ENCODE measurements at regions not wholly inside any gene's neighbourhood (a gene's known extent, or its start where the extent isn't known, plus 50 kb on each side); places are given as distances from the start of the nearest gene placed in this dataset.

- Mint-ChIP-seq H3K9me3 (ENCODE audit: low read depth, unreplicated experiment) (no peaks in the 10 kb centered on the region), H3K27ac (ENCODE audit: unreplicated experiment) (no peak overlapping the region), H3K27me3 (ENCODE audit: unreplicated experiment) (peaks cover 93% of the 10 kb centered on the region), H3K4me1 (ENCODE audit: low read depth, unreplicated experiment) (no peaks in the 10 kb centered on the region), H3K36me3 (ENCODE audit: insufficient read depth, unreplicated experiment) (no peaks in the 10 kb centered on the region), H3K4me3 (ENCODE audit: low read depth, unreplicated experiment) (no peak overlapping the region)
- TF ChIP-seq CTCF (IDR thresholded peaks at IDR 0.05; ENCODE audit: unreplicated experiment) = no peak
- no peak for DNase-seq
- intact Hi-C loops (cut with micrococcal nuclease; ENCODE audit: unreplicated experiment) = no loop called here
- no TSS peak for BruUV-seq (replicated peaks)
- CTCF ChIA-PET = no interaction called here
Observed at GRCh38 chr1:36599828-36600227, 117.1 kb upstream of the CSF3R start.

GRCh38 chr1:36597514-36597913 lies 114.8 kb upstream of the CSF3R start:
- no peak for DNase-seq
- CTCF ChIA-PET = no interaction called here
- Mint-ChIP-seq H3K9me3 (ENCODE audit: low read depth, unreplicated experiment) (no peaks in the 10 kb centered on the region), H3K4me3 (ENCODE audit: low read depth, unreplicated experiment) (no peak overlapping the region), H3K27ac (ENCODE audit: unreplicated experiment) (no peak overlapping the region), H3K4me1 (ENCODE audit: low read depth, unreplicated experiment) (no peaks in the 10 kb centered on the region), H3K36me3 (ENCODE audit: insufficient read depth, unreplicated experiment) (no peaks in the 10 kb centered on the region), H3K27me3 (ENCODE audit: unreplicated experiment) (peaks cover 100% of the 10 kb centered on the region)
- intact Hi-C loops (cut with micrococcal nuclease; ENCODE audit: unreplicated experiment) = no loop called here
- TF ChIP-seq CTCF (IDR thresholded peaks at IDR 0.05; ENCODE audit: unreplicated experiment) = no peak
- BruUV-seq (replicated peaks) = no TSS peak

- CTCF ChIA-PET = no interaction called here
- Mint-ChIP-seq H3K9me3 (ENCODE audit: low read depth, unreplicated experiment) (no peaks in the 10 kb centered on the region), H3K27ac (ENCODE audit: unreplicated experiment) (no peak overlapping the region), H3K4me3 (ENCODE audit: low read depth, unreplicated experiment) (no peak overlapping the region), H3K36me3 (ENCODE audit: insufficient read depth, unreplicated experiment) (no peaks in the 10 kb centered on the region), H3K27me3 (ENCODE audit: unreplicated experiment) (peaks cover 100% of the 10 kb centered on the region), H3K4me1 (ENCODE audit: low read depth, unreplicated experiment) (no peaks in the 10 kb centered on the region)
- intact Hi-C loops (cut with micrococcal nuclease; ENCODE audit: unreplicated experiment) = no loop called here
- BruUV-seq (replicated peaks) = no TSS peak
- TF ChIP-seq CTCF (IDR thresholded peaks at IDR 0.05; ENCODE audit: unreplicated experiment) = no peak
- DNase-seq = no peak
Observed at GRCh38 chr1:36595921-36596320, 113.2 kb upstream of the CSF3R start.

- Mint-ChIP-seq H3K27ac (ENCODE audit: unreplicated experiment) (no peak overlapping the region), H3K4me3 (ENCODE audit: low read depth, unreplicated experiment) (no peak overlapping the region), H3K27me3 (ENCODE audit: unreplicated experiment) (peaks cover 100% of the 10 kb centered on the region), H3K9me3 (ENCODE audit: low read depth, unreplicated experiment) (no peaks in the 10 kb centered on the region), H3K4me1 (ENCODE audit: low read depth, unreplicated experiment) (no peaks in the 10 kb centered on the region), H3K36me3 (ENCODE audit: insufficient read depth, unreplicated experiment) (no peaks in the 10 kb centered on the region)
- TF ChIP-seq CTCF (IDR thresholded peaks at IDR 0.05; ENCODE audit: unreplicated experiment) = no peak
- intact Hi-C loops (cut with micrococcal nuclease; ENCODE audit: unreplicated experiment) = no loop called here
- CTCF ChIA-PET = no interaction called here
- no peak for DNase-seq
- BruUV-seq (replicated peaks) = no TSS peak
Observed at GRCh38 chr1:36595349-36595748, 112.6 kb upstream of the CSF3R start.

Data from Calu3 (cell line).